Activated gamma-delta T cell (primary cell): ENCODE measurements at regions not wholly inside any gene's neighbourhood (a gene's known extent, or its start where the extent isn't known, plus 50 kb on each side); places are given as distances from the start of the nearest gene placed in this dataset.

Experiments
- DNase-seq: peaks from one replicate; lab custom pipeline; 2025; lab: John Stamatoyannopoulos, UW

- DNase-seq = no peak
Observed at GRCh38 chr14:96638041-96638855, 136.1 kb downstream of the PAPOLA start.

- DNase-seq = no peak
Observed at GRCh38 chr14:96639550-96639949, 137.4 kb downstream of the PAPOLA start.

- no peak for DNase-seq
Observed at GRCh38 chr14:96648506-96649326, 146.5 kb downstream of the PAPOLA start.

- DNase-seq = no peak
Observed at GRCh38 chr14:96649327-96649601, 147.1 kb downstream of the PAPOLA start.

- no peak for DNase-seq
Observed at GRCh38 chr14:96653597-96653996, 143.6 kb upstream of the VRK1 start.

GRCh38 chr14:96658611-96659010 is 138.6 kb upstream of the VRK1 start:
- DNase-seq = no peak

- no peak for DNase-seq
Observed at GRCh38 chr14:96660123-96660522, 137.1 kb upstream of the VRK1 start.

GRCh38 chr14:96660667-96661066 is 136.5 kb upstream of the VRK1 start:
- no peak for DNase-seq

- no peak for DNase-seq
Observed at GRCh38 chr14:96661244-96661969, 135.8 kb upstream of the VRK1 start.

- no peak for DNase-seq
Observed at GRCh38 chr14:96662116-96662970, 134.8 kb upstream of the VRK1 start.

- DNase-seq = no peak
Observed at GRCh38 chr14:96663076-96663475, 134.1 kb upstream of the VRK1 start.

- DNase-seq = no peak
Observed at GRCh38 chr14:96663491-96664067, 133.6 kb upstream of the VRK1 start.

GRCh38 chr14:96666088-96666487 is 131.1 kb upstream of the VRK1 start:
- no peak for DNase-seq

- no peak for DNase-seq
Observed at GRCh38 chr14:96670391-96670790, 126.8 kb upstream of the VRK1 start.

GRCh38 chr14:96671218-96671617 is 126.0 kb upstream of the VRK1 start:
- no peak for DNase-seq

GRCh38 chr14:96673706-96674105 is 123.5 kb upstream of the VRK1 start:
- no peak for DNase-seq

- DNase-seq = no peak
Observed at GRCh38 chr14:96674121-96674520, 123.1 kb upstream of the VRK1 start.

GRCh38 chr14:96676166-96676565 is 121.0 kb upstream of the VRK1 start:
- no peak for DNase-seq

GRCh38 chr14:96681829-96682228 is 115.4 kb upstream of the VRK1 start:
- DNase-seq = no peak

- DNase-seq = no peak
Observed at GRCh38 chr14:96682401-96682800, 114.8 kb upstream of the VRK1 start.

GRCh38 chr14:96683562-96684289 is 113.5 kb upstream of the VRK1 start:
- DNase-seq = no peak
